GM18520 (cell line): ENCODE measurements at regions not wholly inside any gene's neighbourhood (a gene's known extent, or its start where the extent isn't known, plus 50 kb on each side); places are given as distances from the start of the nearest gene placed in this dataset.
"Not testable (repeated sequence)": the region's sequence is repeated elsewhere in the genome, so short reads cannot be mapped to it uniquely, and the experiment has no call there.

Source experiments
- ATAC-seq: cut with Tn5 transposase; IDR thresholded peaks from one replicate; pipeline ENCODE4 v1.9.1; 2021; ENCODE audit not compliant: unreplicated experiment

GRCh38 chr5:126277762-126278161 lies 145.4 kb upstream of the GRAMD2B start:
- no peak for ATAC-seq

- no peak for ATAC-seq
These were observed 142.9 kb upstream of the GRAMD2B start for GRCh38 chr5:126280343-126280742.

- no peak for ATAC-seq
These were observed 142.4 kb upstream of the GRAMD2B start for GRCh38 chr5:126280846-126281245.

GRCh38 chr5:126284977-126285696 lies 138.1 kb upstream of the GRAMD2B start:
- ATAC-seq = no peak

GRCh38 chr5:126296121-126296520 lies 127.1 kb upstream of the GRAMD2B start:
- ATAC-seq = not testable (repeated sequence)

- no peak for ATAC-seq
These were observed 122.9 kb upstream of the GRAMD2B start for GRCh38 chr5:126300293-126300692.

- ATAC-seq = no peak
These were observed 122.2 kb upstream of the GRAMD2B start for GRCh38 chr5:126301056-126301455.

GRCh38 chr5:126309860-126310259 lies 113.3 kb upstream of the GRAMD2B start:
- ATAC-seq = no peak

GRCh38 chr5:126311766-126312165 lies 111.4 kb upstream of the GRAMD2B start:
- no peak for ATAC-seq

GRCh38 chr5:126315341-126315740 lies 107.9 kb upstream of the GRAMD2B start:
- ATAC-seq = no peak

- no peak for ATAC-seq
These were observed 90.9 kb upstream of the GRAMD2B start for GRCh38 chr5:126332326-126332725.

- ATAC-seq = no peak
These were observed 88.4 kb upstream of the GRAMD2B start for GRCh38 chr5:126334760-126335159.

GRCh38 chr5:126335886-126336285 lies 87.3 kb upstream of the GRAMD2B start:
- no peak for ATAC-seq

- ATAC-seq = no peak
These were observed 84.6 kb upstream of the GRAMD2B start for GRCh38 chr5:126338635-126339034.

- no peak for ATAC-seq
These were observed 83.9 kb upstream of the GRAMD2B start for GRCh38 chr5:126339215-126339805.

GRCh38 chr5:126341906-126342630 lies 81.1 kb upstream of the GRAMD2B start:
- no peak for ATAC-seq

- no peak for ATAC-seq
These were observed 74.2 kb upstream of the GRAMD2B start for GRCh38 chr5:126348855-126349635.

GRCh38 chr5:126351153-126351552 lies 72.1 kb upstream of the GRAMD2B start:
- ATAC-seq = no peak

- ATAC-seq = no peak
These were observed 69.0 kb upstream of the GRAMD2B start for GRCh38 chr5:126354012-126354857.
